A549 (cell line): ENCODE measurements at regions not wholly inside any gene's neighbourhood (a gene's known extent, or its start where the extent isn't known, plus 50 kb on each side); places are given as distances from the start of the nearest gene placed in this dataset.

Experiments
- CEBPB ChIP-seq, 2 experiments: fragments of >200 bp in 1 of 2; sonication (Bioruptor Twin) in 1 of 2; formaldehyde crosslinking in 1 of 2; IDR thresholded peaks; 2 replicates each; pipeline ENCODE4 v1.6.1; 2012 to 2016
- CTCF ChIP-seq: fragments of >200 bp; sonication (Bioruptor Twin); formaldehyde crosslinking; IDR thresholded peaks from 3 replicates; pipeline ENCODE4 v1.5.1; 2016
- EP300 ChIP-seq, 2 experiments: fragments of >200 bp; sonication (Bioruptor Twin); formaldehyde crosslinking; IDR thresholded peaks; 2 replicates in 1 of 2; 3 replicates in 1 of 2; pipeline ENCODE4 v1.6.1; 2016 to 2017
- ESRRA ChIP-seq: fragments of 150-350 bp; IDR thresholded peaks from 2 replicates; pipeline ENCODE4 v1.6.1; 2014; ENCODE audit warnings: mild to moderate bottlenecking, low read length, borderline replicate concordance
- FOSL2 ChIP-seq, 2 experiments: fragments of 450-650 bp in 1 of 2; fragments of >200 bp in 1 of 2; sonication (Bioruptor Twin) in 1 of 2; formaldehyde crosslinking; IDR thresholded peaks; 2 replicates each; pipeline versions ENCODE4 v1.5.0 to v1.6.1; 2016 to 2020; ENCODE audit warnings: mild to moderate bottlenecking in 1 of 2, moderate library complexity in 1 of 2
- HOXA7 ChIP-seq: fragments of 250-450 bp; sonication (Bioruptor Pico); IDR thresholded peaks from 2 replicates; pipeline ENCODE4 v1.5.0; 2020; ENCODE audit warnings: mild to moderate bottlenecking, moderate library complexity
- POLR2A ChIP-seq: IDR thresholded peaks from 2 replicates; pipeline ENCODE4 v1.6.1; 2012; ENCODE audit warnings: mild to moderate bottlenecking, low read length
- POLR2AphosphoS2 ChIP-seq: conservative IDR thresholded peaks from 2 replicates; pipeline ENCODE4 v1.6.1; 2012; ENCODE audit warnings: low read length, improper control_type of control experiment, inconsistent platforms
- REST ChIP-seq: fragments of 200-600 bp; sonication (generic); IDR thresholded peaks from 2 replicates; pipeline ENCODE4 v1.6.1; 2016; ENCODE audit warnings: antibody characterized with exemption, mild to moderate bottlenecking, moderate library complexity
- RFX5 ChIP-seq: fragments of 450-650 bp; IDR thresholded peaks from 2 replicates; pipeline ENCODE4 v1.7.1; 2014; ENCODE audit warnings: antibody characterized with exemption, mild to moderate bottlenecking, moderate library complexity
- USF2 ChIP-seq: fragments of 450-650 bp; IDR thresholded peaks from 2 replicates; pipeline ENCODE4 v1.6.1; 2014; ENCODE audit warnings: antibody characterized with exemption

- no peak for TF ChIP-seq CTCF
- no peak for TF ChIP-seq CEBPB (IDR thresholded peaks at IDR 0.05)
- TF ChIP-seq POLR2AphosphoS2, result no peak
- no peak for TF ChIP-seq RFX5
- TF ChIP-seq POLR2A, result no peak
- TF ChIP-seq USF2, result no peak
- no peak for TF ChIP-seq ESRRA
- TF ChIP-seq FOSL2 (IDR thresholded peaks at IDR 0.05), result no peak
- TF ChIP-seq FOSL2 (CRISPR knock-in tag; IDR thresholded peaks at IDR 0.05), result no peak
- TF ChIP-seq REST, result no peak
- no peak for TF ChIP-seq EP300 (IDR thresholded peaks at IDR 0.05)
- no peak for TF ChIP-seq HOXA7 (CRISPR knock-in tag)
Measured at GRCh38 chr13:107076801-107077200, 508.9 kb upstream of the ARGLU1 start.
